Activated naive CD4-positive, alpha-beta T cell (primary cell): ENCODE measurements at regions not wholly inside any gene's neighbourhood (a gene's known extent, or its start where the extent isn't known, plus 50 kb on each side); places are given as distances from the start of the nearest gene placed in this dataset.
A peak's percentile ranks its signal among the peaks of the same experiment; 100 is the strongest.

Experiments
- DNase-seq, 4 experiments: peaks; one replicate each; lab custom pipeline; 2025; lab: John Stamatoyannopoulos, UW

GRCh38 chr1:221849110-221849509 lies 107.2 kb upstream of the DUSP10 start:
- DNase-seq, result no peak

GRCh38 chr1:221847676-221848075 lies 105.8 kb upstream of the DUSP10 start:
- DNase-seq, result no peak

GRCh38 chr1:221845650-221846371 lies 103.9 kb upstream of the DUSP10 start:
- DNase-seq, result no peak

GRCh38 chr1:221841983-221842335 lies 100.1 kb upstream of the DUSP10 start:
- DNase-seq, result no peak

- no peak for DNase-seq
Measured at GRCh38 chr1:221841251-221841982, 99.5 kb upstream of the DUSP10 start.

GRCh38 chr1:221840511-221841243 lies 98.8 kb upstream of the DUSP10 start:
- no peak for DNase-seq

GRCh38 chr1:221839782-221840395 lies 98.0 kb upstream of the DUSP10 start:
- peak; percentile 8 to 26 (median 19) for DNase-seq

- peak in 1 of 4 experiments; percentile 3 for DNase-seq
Measured at GRCh38 chr1:221839321-221839720, 97.4 kb upstream of the DUSP10 start.

GRCh38 chr1:221837896-221838295 lies 96.0 kb upstream of the DUSP10 start:
- no peak for DNase-seq

- DNase-seq, result no peak
Measured at GRCh38 chr1:221834698-221835513, 93.0 kb upstream of the DUSP10 start.

GRCh38 chr1:221832617-221833016 lies 90.7 kb upstream of the DUSP10 start:
- no peak for DNase-seq

- DNase-seq, result no peak
Measured at GRCh38 chr1:221832151-221832550, 90.3 kb upstream of the DUSP10 start.

GRCh38 chr1:221829327-221830015 lies 87.6 kb upstream of the DUSP10 start:
- no peak for DNase-seq

- no peak for DNase-seq
Measured at GRCh38 chr1:221827307-221827642, 85.4 kb upstream of the DUSP10 start.

GRCh38 chr1:221824909-221825308 lies 83.0 kb upstream of the DUSP10 start:
- DNase-seq, result no peak

- no peak for DNase-seq
Measured at GRCh38 chr1:221824025-221824424, 82.1 kb upstream of the DUSP10 start.

GRCh38 chr1:221823561-221823960 lies 81.7 kb upstream of the DUSP10 start:
- DNase-seq, result no peak

GRCh38 chr1:221823149-221823548 lies 81.3 kb upstream of the DUSP10 start:
- DNase-seq, result no peak

- DNase-seq, result no peak
Measured at GRCh38 chr1:221822591-221822990, 80.7 kb upstream of the DUSP10 start.

- DNase-seq, result no peak
Measured at GRCh38 chr1:221816899-221817298, 75.0 kb upstream of the DUSP10 start.

- no peak for DNase-seq
Measured at GRCh38 chr1:221815660-221816059, 73.8 kb upstream of the DUSP10 start.
